ENCODE measurements at regions not wholly inside any gene's neighbourhood (a gene's known extent, or its start where the extent isn't known, plus 50 kb on each side); places are given as distances from the start of the nearest gene placed in this dataset.
"Not testable (repeated sequence)": the region's sequence is repeated elsewhere in the genome, so short reads cannot be mapped to it uniquely, and the experiment has no call there.

GRCh38 chr6:141824350-141824749 is 308.4 kb upstream of the GJE1 start:
- intact Hi-C loops (cut with DNase I), result no loop called here

GRCh38 chr6:141815039-141815438 is 317.7 kb upstream of the GJE1 start:
- intact Hi-C loops (cut with DNase I); DNase-seq: not testable (repeated sequence)

More at GRCh38 chr6:141824350-141824749, 308.4 kb upstream of the GJE1 start:
- DNase-seq, result no peak

- DNase-seq, result no peak
- intact Hi-C loops (cut with DNase I), result no loop called here
Measured at GRCh38 chr6:141809901-141810300, 322.8 kb upstream of the GJE1 start.

- no peak for DNase-seq
- intact Hi-C loops (cut with DNase I), result no loop called here
Measured at GRCh38 chr6:141808662-141809061, 324.1 kb upstream of the GJE1 start.

DNA sequence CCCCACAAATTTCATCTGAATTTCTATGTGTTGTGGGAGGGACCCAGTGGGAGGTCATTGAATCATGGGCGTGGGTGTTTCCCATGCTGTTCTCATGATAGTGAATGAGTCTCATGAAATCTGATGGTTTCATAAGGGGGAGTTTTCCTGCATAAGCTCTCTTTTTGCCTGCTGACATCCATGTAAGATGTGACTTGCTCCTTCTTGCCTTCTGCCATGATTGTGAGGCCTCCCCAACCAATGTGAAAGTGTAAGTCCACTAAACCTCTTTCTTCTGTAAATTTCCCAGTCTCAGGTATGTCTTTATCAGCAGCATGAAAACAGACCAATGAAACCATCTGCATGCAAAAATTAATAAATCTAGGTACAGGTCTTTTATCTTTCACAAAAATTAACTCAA is 331.8 kb upstream of the GJE1 start:
- DNase-seq; intact Hi-C loops (cut with DNase I): not testable (repeated sequence)

- intact Hi-C loops (cut with DNase I), result no loop called here
- no peak for DNase-seq
Measured at GRCh38 chr6:141790921-141791320, 341.8 kb upstream of the GJE1 start.

- DNase-seq, result no peak
- intact Hi-C loops (cut with DNase I), result no loop called here
Measured at GRCh38 chr6:141788096-141788495, 344.6 kb upstream of the GJE1 start.

DNA sequence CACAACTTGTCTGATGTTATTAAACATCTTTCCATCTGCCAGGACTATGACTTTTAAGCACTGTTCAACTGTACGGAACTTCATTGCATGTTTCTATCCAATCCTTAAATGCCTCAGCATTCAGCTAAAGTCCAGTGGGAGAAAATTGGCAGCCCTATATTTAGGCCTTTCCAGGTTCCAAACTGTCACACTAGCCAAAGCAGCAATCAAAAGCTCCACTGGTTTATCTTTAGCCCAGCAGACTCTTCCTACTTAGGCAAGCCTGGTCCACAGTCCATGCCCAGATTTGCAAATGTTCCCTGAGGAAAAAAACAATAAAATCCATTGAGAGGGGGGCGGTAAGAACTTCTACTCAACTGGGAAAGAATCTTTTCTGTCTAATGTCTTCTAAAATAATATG is 349.1 kb upstream of the GJE1 start:
- DNase-seq, result no peak
- intact Hi-C loops (cut with DNase I), result no loop called here

- intact Hi-C loops (cut with DNase I), result no loop called here
- DNase-seq, result no peak
Measured at GRCh38 chr6:141780296-141780695, 352.4 kb upstream of the GJE1 start.

DNA sequence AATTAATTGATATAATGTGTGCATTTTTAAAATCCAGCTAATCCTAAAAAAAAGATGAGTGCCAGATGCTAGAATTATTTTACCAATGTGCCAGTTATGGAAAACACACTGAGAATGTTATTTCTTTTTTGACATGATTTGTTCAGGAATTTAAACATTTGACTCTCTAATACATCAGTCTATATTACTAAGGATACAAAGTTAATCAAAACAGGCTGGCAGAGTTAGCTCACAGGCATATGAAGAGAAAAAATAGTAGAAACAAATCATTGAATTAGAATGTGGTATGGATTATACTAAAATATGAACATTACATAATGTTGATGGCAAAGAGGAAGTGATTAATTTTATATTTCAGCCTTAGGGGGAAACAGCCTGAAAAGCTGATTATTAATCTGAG is 368.3 kb upstream of the GJE1 start:
- intact Hi-C loops (cut with DNase I), result no loop called here
- DNase-seq, result no peak

DNA sequence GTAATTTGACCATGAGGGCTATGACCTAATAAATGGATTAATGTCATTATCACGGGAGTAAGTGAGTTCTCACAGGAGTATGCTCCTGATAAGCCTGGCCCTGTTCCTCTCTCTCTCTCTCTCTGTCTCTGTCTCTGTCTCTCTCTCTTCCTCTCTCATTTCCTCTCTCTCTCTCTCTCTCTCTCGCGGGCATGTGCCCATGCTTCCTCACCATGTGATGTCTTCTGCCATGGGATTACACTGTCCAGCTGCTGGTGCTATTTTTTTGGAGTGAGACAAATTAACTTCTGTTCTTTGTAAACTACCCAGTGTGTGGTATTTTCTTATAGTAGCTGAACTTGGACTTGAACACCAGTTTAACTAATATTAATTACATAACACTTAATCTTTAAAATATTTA is 374.3 kb upstream of the GJE1 start:
- no peak for DNase-seq
- intact Hi-C loops (cut with DNase I), result no loop called here

DNA sequence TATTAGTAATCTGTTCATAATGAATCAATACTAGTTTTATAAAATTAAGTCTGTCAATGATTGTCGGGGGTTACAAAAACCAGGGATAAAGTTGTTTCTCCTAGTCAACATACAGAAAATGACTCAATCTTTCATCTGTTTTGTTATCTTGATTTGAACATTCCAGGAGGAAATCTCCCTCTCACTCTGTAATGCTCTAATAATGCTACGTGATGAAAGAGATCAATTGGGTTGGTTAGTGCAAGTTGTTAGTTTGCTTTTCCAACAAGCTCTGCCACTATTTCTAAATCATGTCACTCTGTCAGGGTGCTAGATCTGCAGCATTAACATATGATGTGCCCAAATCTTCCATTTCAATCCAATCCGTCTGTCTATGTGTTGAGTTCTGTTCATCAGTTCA is 379.5 kb upstream of the GJE1 start:
- no peak for DNase-seq

GRCh38 chr6:141752677-141753076 is 380.0 kb upstream of the GJE1 start:
- intact Hi-C loops (cut with DNase I), result no loop called here
- DNase-seq, result no peak

More for the DNA sequence above, 379.5 kb upstream of the GJE1 start:
- intact Hi-C loops (cut with DNase I), result no loop called here

DNA sequence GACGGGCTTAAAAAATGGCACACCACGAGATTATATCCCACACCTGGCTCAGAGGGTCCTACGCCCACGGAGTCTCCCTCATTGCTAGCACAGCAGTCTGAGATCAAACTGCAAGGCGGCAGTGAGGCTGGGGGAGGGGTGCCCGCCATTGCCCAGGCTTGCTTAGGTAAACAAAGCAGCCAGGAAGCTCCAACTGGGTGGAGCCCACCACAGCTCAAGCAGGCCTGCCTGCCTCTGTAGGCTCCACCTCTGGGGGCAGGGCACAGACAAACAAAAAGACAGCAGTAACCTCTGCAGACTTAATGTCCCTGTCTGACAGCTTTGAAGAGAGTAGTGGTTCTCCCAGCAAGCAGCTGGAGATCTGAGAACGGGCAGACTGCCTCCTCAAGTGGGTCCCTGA is 386.4 kb upstream of the GJE1 start:
- intact Hi-C loops (cut with DNase I); DNase-seq: not testable (repeated sequence)

- intact Hi-C loops (cut with DNase I), result no loop called here
- no peak for DNase-seq
Measured at GRCh38 chr6:141744971-141745370, 387.8 kb upstream of the GJE1 start.

GRCh38 chr6:141744194-141744925 is 388.4 kb upstream of the GJE1 start:
- DNase-seq, result no peak
- intact Hi-C loops (cut with DNase I), result no loop called here

DNA sequence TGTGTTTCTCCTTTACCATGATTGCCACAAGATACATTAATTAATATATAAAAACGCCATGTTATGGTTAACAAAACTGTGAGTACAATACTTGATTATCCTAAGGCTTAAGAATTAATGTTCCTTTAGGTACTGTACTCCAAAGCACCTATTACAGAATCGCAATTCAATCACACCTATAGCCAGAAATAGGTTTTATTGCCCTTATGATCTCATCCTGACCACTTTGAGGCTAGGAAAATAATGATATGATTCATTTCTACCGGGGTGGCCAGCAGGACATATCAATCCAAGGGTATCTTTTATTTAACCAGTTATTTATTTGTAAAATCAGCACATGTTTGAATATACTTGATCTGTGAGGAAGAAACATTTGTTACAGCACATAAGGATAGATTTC is 396.6 kb upstream of the GJE1 start:
- no peak for DNase-seq
- intact Hi-C loops (cut with DNase I), result no loop called here

DNA sequence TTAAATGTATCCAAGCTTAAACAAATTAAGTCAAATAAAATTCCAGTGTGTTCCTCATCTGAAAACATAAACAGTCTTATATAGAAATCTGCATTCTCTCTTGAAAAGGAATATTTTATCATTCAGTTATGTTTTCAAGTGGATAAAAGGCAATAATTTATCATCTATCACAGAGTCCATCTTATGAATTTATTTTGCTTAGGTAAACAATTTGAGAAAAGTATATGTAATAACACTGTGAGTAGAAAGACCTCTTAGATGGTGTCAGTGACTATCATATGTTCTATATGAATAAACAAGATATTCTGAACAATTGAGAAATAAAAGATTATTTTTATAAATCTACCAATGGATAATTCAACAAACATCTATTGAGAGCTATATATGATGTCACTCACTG is 397.6 kb upstream of the GJE1 start:
- intact Hi-C loops (cut with DNase I), result no loop called here
- no peak for DNase-seq

- DNase-seq, result no peak
- intact Hi-C loops (cut with DNase I), result no loop called here
Measured at GRCh38 chr6:141734071-141734840, 398.5 kb upstream of the GJE1 start.

DNA sequence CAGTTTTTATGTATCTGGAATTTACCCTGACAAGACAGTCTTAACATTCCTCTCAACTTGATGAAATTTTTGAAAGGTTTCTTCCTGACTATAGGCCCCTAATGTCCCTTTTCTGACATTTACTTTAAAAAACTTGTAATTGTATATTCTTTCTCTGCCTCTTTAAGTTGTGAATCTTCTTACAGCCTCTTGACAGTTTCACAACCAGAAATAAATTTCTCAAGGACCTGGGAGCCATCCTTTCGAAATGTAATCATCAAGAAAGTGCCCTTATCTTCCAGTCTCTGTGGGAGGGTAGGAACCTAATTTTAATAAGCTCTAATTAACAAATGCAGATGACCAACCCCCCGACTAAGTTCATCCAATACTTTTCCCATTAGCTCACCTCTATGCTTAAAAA is 403.6 kb upstream of the GJE1 start:
- intact Hi-C loops (cut with DNase I), result no loop called here
- no peak for DNase-seq

GRCh38 chr6:141728330-141728729 is 404.4 kb upstream of the GJE1 start:
- DNase-seq, result no peak
- intact Hi-C loops (cut with DNase I), result no loop called here

All from head of caudate nucleus (tissue), 42 donors.